ENCODE measurements at regions not wholly inside any gene's neighbourhood (a gene's known extent, or its start where the extent isn't known, plus 50 kb on each side); places are given as distances from the start of the nearest gene placed in this dataset.
"Not testable (repeated sequence)": the region's sequence is repeated elsewhere in the genome, so short reads cannot be mapped to it uniquely, and the experiment has no call there.

GRCh38 chr1:102500758-102501157, 504.0 kb upstream of the OLFM3 start:
- TF ChIP-seq, protein P1, sequence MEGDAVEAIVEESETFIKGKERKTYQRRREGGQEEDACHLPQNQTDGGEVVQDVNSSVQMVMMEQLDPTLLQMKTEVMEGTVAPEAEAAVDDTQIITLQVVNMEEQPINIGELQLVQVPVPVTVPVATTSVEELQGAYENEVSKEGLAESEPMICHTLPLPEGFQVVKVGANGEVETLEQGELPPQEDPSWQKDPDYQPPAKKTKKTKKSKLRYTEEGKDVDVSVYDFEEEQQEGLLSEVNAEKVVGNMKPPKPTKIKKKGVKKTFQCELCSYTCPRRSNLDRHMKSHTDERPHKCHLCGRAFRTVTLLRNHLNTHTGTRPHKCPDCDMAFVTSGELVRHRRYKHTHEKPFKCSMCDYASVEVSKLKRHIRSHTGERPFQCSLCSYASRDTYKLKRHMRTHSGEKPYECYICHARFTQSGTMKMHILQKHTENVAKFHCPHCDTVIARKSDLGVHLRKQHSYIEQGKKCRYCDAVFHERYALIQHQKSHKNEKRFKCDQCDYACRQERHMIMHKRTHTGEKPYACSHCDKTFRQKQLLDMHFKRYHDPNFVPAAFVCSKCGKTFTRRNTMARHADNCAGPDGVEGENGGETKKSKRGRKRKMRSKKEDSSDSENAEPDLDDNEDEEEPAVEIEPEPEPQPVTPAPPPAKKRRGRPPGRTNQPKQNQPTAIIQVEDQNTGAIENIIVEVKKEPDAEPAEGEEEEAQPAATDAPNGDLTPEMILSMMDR (IDR thresholded peaks at IDR 0.05; ENCODE audit: insufficient read depth, low read depth, low read length) = no peak
- no peak for DNase-seq (ENCODE audit: low read depth)
- H3K4me3 ChIP-seq (ENCODE audit: low read depth, low read length) = no peak overlapping the region

GRCh38 chr1:102498929-102499328, 502.2 kb upstream of the OLFM3 start:
- TF ChIP-seq, protein P1 (IDR thresholded peaks at IDR 0.05; ENCODE audit: insufficient read depth, low read depth, low read length) = no peak
- no peak overlapping the region for H3K4me3 ChIP-seq (ENCODE audit: low read depth, low read length)
- no peak for DNase-seq (ENCODE audit: low read depth)

- not testable (repeated sequence) for DNase-seq (ENCODE audit: low read depth); H3K4me3 ChIP-seq (ENCODE audit: low read depth, low read length)
Observed at GRCh38 chr1:102497810-102498209, 501.1 kb upstream of the OLFM3 start.

DNA sequence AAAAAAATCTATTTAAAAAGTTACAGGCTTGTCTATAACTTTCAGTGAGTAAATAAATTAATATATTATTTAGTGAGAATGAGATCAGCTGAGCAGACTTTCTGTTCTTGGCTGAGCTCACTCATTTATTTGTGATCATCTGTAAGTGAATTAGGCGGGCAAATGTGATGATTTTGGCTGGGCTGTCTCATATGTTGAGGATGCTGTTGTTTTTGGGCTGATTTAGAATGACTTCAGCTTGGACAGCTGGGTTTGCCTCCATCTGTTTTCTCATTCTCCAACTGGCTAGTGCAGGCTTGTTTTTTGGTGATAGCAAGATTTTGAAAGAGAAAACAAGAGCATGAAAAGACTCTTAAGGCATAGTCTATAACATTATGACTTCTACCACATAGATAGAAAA, 475.8 kb upstream of the OLFM3 start:
- DNase-seq (ENCODE audit: low read depth) = no peak
- TF ChIP-seq, protein P1 (IDR thresholded peaks at IDR 0.05; ENCODE audit: insufficient read depth, low read depth, low read length) = no peak

GRCh38 chr1:102470767-102471166, 474.0 kb upstream of the OLFM3 start:
- H3K4me3 ChIP-seq (ENCODE audit: low read depth, low read length) = no peak overlapping the region
- TF ChIP-seq, protein P1 (IDR thresholded peaks at IDR 0.05; ENCODE audit: insufficient read depth, low read depth, low read length) = no peak
- DNase-seq (ENCODE audit: low read depth) = no peak

More for the DNA sequence above, 475.8 kb upstream of the OLFM3 start:
- H3K4me3 ChIP-seq (ENCODE audit: low read depth, low read length) = no peak overlapping the region

DNA sequence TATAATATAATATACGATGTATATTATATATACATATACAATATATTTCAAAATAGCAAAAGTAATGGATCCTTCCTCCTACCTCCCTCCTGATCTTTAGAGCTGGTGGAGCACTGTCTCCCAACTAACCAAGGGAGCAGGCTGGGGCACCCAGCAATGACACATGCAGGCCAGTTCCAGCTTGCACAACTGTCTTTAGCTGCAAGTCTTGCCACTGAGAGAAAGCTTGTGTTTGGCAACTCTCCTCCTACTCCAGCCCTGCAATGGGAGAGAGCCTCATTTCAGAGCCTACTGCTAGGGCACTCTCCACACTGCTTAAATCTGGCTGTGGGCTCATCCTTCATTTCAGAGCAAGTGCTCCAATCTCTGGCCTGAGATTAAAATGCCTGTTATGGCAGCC, 469.8 kb upstream of the OLFM3 start:
- H3K4me3 ChIP-seq (ENCODE audit: low read depth, low read length) = no peak overlapping the region
- TF ChIP-seq, protein P1 (IDR thresholded peaks at IDR 0.05; ENCODE audit: insufficient read depth, low read depth, low read length) = no peak
- no peak for DNase-seq (ENCODE audit: low read depth)

- no peak for DNase-seq (ENCODE audit: low read depth)
- no peak overlapping the region for H3K4me3 ChIP-seq (ENCODE audit: low read depth, low read length)
- TF ChIP-seq, protein P1 (IDR thresholded peaks at IDR 0.05; ENCODE audit: insufficient read depth, low read depth, low read length) = no peak
Observed at GRCh38 chr1:102463328-102463727, 466.6 kb upstream of the OLFM3 start.

- H3K4me3 ChIP-seq (ENCODE audit: low read depth, low read length); DNase-seq (ENCODE audit: low read depth): not testable (repeated sequence)
Observed at GRCh38 chr1:102442317-102442716, 445.6 kb upstream of the OLFM3 start.

Measured in fibroblast of villous mesenchyme (primary cell).